HG03342 (cell line): ENCODE measurements at regions not wholly inside any gene's neighbourhood (a gene's known extent, or its start where the extent isn't known, plus 50 kb on each side); places are given as distances from the start of the nearest gene placed in this dataset.

Experiments used
- ATAC-seq: cut with Tn5 transposase; IDR thresholded peaks from one replicate; pipeline ENCODE4 v1.9.1; 2021; ENCODE audit warnings: mild to moderate bottlenecking, moderate library complexity; ENCODE audit not compliant: unreplicated experiment

- ATAC-seq: no peak
Observed at GRCh38 chr6:40946738-40947301, 92.2 kb downstream of the UNC5CL start.

GRCh38 chr6:40937491-40937890, 101.5 kb downstream of the UNC5CL start:
- no peak for ATAC-seq

DNA sequence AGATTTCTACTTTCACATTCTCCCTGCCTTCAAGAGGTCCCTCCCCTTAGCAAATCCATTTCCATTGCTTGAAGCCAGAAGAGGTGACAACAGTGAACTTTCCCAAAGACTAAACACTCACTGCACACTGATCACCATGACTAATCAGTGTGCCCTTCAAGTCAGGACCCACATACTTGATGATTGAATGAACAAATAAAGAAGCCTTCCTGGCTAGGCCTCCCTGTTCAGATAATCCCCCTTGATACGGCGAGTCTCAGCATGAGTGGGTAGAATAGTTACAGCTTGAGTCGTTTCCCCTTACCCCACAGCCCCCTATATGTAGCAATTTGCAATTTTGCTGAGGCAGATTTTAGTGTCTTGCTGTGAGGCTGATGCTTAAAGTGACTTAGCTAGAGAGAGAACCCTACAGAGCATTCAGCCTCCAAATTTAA, 102.2 kb downstream of the UNC5CL start:
- no peak for ATAC-seq

DNA sequence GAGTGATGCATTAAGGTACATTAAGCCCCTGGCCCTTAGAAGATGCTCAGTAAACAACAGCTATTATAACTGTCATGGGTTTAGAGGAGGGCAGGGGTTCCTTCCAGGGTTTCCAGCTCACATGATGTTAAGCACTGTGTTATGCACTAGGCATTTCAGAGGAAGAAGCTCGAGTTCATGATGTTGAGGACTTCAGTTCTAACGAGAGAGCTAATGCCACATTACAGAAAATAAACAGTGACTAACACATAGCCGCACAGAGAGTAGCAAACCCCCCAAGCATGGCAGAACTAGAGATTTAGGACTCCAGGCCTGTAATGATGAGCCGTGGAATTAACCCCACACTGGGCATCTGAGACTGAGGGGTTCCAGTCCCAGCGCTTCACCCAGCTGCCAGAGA, 105.2 kb downstream of the UNC5CL start:
- no peak for ATAC-seq

- no peak for ATAC-seq
Observed at GRCh38 chr6:40932953-40933352, 106.1 kb downstream of the UNC5CL start.

DNA sequence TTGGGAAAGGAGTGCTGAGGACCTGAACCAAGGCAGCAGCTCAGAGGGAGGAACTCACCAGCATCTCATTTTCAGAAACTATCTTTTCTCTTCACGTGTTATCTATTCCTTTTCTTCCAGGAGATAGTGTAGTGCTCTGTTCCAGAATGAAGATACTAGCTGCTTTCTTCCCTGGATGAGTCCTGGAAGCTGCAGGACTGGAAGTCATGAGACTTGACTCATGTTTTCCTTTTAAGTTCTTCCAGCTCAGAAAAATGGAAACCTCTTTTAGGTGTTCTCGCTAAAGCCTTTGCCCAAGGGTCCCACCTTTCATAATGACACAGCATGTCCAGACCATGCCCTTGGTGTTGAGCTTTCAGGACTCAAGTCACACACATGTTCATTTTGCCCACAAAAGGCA, 106.7 kb downstream of the UNC5CL start:
- no peak for ATAC-seq

GRCh38 chr6:40931931-40932330, 107.1 kb downstream of the UNC5CL start:
- ATAC-seq: no peak

DNA sequence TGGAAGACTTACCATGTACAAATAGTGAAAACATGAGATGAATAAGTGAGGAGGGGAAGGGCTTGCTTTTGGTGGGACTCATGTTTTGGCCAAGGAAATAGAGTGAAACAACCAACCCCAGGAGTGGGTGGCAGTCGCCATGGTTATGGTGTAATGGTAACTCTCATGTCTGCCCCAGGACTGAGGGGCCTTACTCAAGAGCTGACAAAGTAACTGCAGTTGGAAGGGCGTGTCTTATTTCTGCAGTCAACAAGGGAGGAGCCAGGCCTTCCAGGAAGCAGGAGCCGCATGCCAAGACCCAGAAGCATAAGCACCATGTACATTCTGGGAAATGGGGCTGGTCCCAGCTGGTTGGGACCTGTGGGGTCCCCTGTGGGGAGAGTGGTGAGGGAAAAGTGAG, 108.5 kb downstream of the UNC5CL start:
- ATAC-seq: no peak

DNA sequence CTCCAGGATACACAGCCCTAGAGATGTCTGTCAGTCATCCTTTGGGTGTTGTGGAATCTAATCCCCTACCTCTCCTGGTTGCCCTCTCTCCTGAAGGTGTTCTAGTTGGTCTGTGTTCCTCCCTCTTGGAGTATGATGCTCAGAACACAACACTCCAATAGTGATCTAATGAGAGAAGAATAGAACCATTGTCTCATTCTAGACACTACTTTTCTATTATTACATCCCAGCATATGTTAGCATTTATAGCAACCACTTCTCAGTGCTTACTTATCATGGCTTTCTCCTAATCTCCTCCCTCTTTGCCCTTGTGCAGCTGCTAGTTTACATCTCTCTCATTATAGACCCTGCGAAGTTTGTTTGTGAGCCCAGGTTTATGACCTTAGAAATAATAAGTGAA, 109.0 kb downstream of the UNC5CL start:
- ATAC-seq: no peak

DNA sequence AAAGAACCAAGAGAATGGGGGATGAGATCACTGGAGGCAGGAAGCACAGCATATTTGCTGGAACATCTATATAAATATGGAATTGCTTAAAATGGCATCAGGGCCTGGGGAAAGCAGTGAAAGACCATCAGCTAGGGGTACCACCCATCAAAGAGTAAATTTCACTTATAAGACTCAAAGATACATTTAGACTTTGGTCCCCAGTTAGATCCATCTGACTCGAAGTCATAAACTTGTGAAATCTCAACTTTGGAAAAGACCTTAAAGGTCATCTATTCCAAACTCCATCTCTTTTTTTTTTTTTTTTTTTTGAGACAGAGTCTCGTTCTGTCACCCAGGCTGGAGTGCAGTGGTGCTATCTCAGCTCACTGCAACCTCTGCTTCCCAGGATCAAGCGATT, 109.8 kb downstream of the UNC5CL start:
- no peak for ATAC-seq

GRCh38 chr6:40928763-40929162, 110.3 kb downstream of the UNC5CL start:
- ATAC-seq: no peak

- no peak for ATAC-seq
Observed at GRCh38 chr6:40928307-40928706, 110.7 kb downstream of the UNC5CL start.

DNA sequence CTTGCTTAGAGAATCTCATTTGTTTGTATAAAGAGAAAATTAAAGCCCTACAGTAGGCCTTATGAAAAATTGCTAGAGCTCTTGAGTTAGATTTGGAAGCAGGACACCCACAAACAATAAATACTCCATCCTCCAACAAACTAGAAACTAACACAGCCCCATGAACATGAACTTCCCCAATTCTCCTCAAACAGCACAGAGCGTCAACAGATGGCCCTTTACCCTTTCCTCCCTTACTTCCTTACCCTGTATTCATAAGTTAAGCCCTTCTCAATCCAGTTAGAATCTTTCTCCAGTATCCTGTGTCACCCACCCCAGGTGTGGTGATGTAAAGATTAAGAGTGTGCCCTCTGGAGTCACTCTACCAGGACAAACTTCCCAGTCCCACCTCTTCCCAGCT, 113.7 kb downstream of the UNC5CL start:
- ATAC-seq: no peak

DNA sequence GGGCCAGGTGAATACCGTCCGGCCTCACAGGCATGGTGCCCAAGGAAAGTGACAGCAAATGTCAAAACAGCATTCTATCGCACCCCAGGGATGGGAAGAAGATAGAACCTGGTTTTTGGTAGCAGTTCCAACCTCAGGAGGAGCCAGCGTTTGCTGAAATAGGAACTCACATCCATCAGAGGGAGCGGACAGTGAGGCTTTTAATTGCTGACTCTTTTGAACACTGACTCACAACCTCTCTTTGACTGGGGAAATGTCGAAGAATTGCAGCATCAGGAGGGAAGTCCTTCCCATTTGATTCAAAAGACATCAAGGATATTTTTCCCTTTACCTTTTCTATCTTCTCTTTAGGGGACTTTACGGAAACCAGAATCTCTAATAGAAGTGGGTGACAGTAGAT, 114.2 kb downstream of the UNC5CL start:
- ATAC-seq: no peak

DNA sequence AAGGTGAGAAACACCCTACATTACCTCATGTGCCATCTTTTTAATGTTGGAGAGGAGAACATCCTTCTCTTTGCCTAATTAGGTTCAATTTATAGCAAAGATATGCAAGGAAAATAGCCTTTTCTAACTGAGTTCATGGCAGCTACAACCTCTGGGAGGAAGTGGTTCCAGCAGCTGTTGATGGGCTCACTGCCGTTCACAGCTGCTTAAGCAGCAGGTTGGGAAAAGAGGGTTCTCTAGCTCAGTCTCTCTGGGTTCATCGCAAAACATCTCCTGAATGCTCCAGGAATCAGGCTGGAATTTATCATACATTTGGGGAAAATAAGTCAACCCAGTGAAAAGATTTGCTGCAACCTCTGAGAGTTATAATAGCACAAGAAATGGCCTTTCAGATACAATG, 115.1 kb downstream of the UNC5CL start:
- no peak for ATAC-seq

- no peak for ATAC-seq
Observed at GRCh38 chr6:40923326-40923725, 115.7 kb downstream of the UNC5CL start.

- no peak for ATAC-seq
Observed at GRCh38 chr6:40922281-40922680, 116.7 kb downstream of the UNC5CL start.

GRCh38 chr6:40918040-40918651, 120.9 kb downstream of the UNC5CL start:
- no peak for ATAC-seq

DNA sequence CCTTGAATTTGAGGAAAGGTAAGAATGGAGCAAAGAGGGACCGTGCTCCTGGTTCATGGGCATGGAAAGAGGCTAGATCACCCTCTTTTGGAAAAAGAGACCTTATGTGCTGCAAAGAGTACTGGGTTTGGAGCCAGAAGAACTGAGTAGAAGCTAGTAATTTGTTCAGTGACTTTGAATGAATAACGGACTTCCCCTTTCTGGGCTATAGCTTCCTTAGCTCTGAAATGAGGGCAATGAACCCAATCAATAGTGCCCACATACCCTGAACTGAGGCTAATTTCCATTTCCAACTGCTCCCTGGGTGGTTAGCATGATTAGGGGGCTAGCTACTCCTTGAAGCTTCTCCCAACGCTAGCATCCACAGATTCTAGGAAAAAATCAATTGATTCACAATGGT, 121.4 kb downstream of the UNC5CL start:
- ATAC-seq: no peak

GRCh38 chr6:40916845-40917244, 122.2 kb downstream of the UNC5CL start:
- ATAC-seq: no peak

GRCh38 chr6:40915165-40915564, 123.9 kb downstream of the UNC5CL start:
- ATAC-seq: no peak

DNA sequence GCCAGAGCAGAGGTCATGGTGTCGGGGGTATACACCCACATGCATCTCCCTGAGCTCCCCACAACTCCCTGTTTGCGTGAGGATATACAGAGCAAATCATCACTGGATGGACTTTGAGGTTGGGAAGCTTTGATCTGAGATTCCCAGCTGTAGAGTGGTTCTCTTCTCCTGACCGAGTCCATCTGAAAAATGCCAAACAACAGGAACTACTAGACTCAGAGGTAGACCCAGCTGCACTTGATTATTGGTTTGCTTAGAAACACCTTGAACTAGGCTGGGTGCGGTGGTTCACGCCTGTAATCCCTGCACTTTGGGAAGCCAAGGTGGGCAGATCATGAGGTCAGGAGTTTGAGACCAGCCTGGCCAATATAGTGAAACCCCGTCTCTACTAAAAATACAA, 125.0 kb downstream of the UNC5CL start:
- ATAC-seq: no peak
